Neural progenitor cell (in vitro differentiated cells): ENCODE measurements at regions not wholly inside any gene's neighbourhood (a gene's known extent, or its start where the extent isn't known, plus 50 kb on each side); places are given as distances from the start of the nearest gene placed in this dataset.

ENCODE experiments used
- CTCF ChIP-seq: fragments of 200-600 bp; sonication (generic); IDR thresholded peaks from 2 replicates; pipeline ENCODE4 v1.5.1; 2017; ENCODE audit warnings: antibody characterized with exemption, mild to moderate bottlenecking
- EZH2 ChIP-seq: fragments of 200-600 bp; sonication (generic); IDR thresholded peaks from 2 replicates; pipeline ENCODE4 v1.6.1; 2017; ENCODE audit warnings: antibody characterized with exemption, mild to moderate bottlenecking, moderate library complexity

- TF ChIP-seq CTCF (no peak), EZH2 (no peak)
Measured at GRCh38 chr1:37332126-37332525, 142.3 kb upstream of the ZC3H12A start.
